Astrocyte (in vitro differentiated cells and primary cell): ENCODE measurements at regions not wholly inside any gene's neighbourhood (a gene's known extent, or its start where the extent isn't known, plus 50 kb on each side); places are given as distances from the start of the nearest gene placed in this dataset.

ENCODE experiments used
- DNase-seq: peaks from one replicate; pipeline ENCODE4 v3.0.0-alpha.2; 2010; ENCODE audit warnings: low read depth
- FAIRE-seq: peaks from 2 replicates; lab custom pipeline; 2011; peaks lifted over from hg19 to GRCh38; lab: Jason Lieb, UNC
- H2AFZ ChIP-seq: 2 replicates; pipeline ENCODE4 v1.6.0; 2012; ENCODE audit warnings: low read depth, low read length, inconsistent platforms
- H3K27ac ChIP-seq: 2 replicates; pipeline ENCODE4 v1.5.1; 2011; ENCODE audit warnings: low read depth, low read length, inconsistent platforms
- H3K27me3 ChIP-seq: 2 replicates; pipeline ENCODE4 v1.6.0; 2011; ENCODE audit warnings: low read length, inconsistent platforms; ENCODE audit not compliant: insufficient read depth
- H3K36me3 ChIP-seq: 2 replicates; pipeline ENCODE4 v1.5.1; 2011; ENCODE audit warnings: low read length, inconsistent platforms; ENCODE audit not compliant: insufficient read depth
- H3K4me1 ChIP-seq: 2 replicates; pipeline ENCODE4 v1.5.1; 2011; ENCODE audit warnings: low read length, inconsistent platforms; ENCODE audit not compliant: insufficient read depth
- H3K4me2 ChIP-seq: 2 replicates; pipeline ENCODE4 v1.6.0; 2012; ENCODE audit warnings: low read length, inconsistent platforms
- H3K4me3 ChIP-seq: 2 replicates; pipeline ENCODE4 v1.5.1; 2011; ENCODE audit warnings: low read depth, mild to moderate bottlenecking, low read length, inconsistent platforms; ENCODE audit not compliant: insufficient read depth
- H3K79me2 ChIP-seq: 2 replicates; pipeline ENCODE4 v1.6.0; 2012; ENCODE audit warnings: mild to moderate bottlenecking, low read length, inconsistent platforms; ENCODE audit not compliant: insufficient read depth
- H3K9ac ChIP-seq: 2 replicates; pipeline ENCODE4 v1.6.0; 2012; ENCODE audit warnings: mild to moderate bottlenecking, low read length, inconsistent platforms
- H3K9me3 ChIP-seq: 2 replicates; pipeline ENCODE4 v1.5.1; 2012; ENCODE audit warnings: low read depth, mild to moderate bottlenecking, low read length, inconsistent platforms; ENCODE audit not compliant: insufficient read depth
- H4K20me1 ChIP-seq: 2 replicates; pipeline ENCODE4 v1.6.0; 2012; ENCODE audit warnings: low read length, inconsistent platforms; ENCODE audit not compliant: insufficient read depth
- H3K27ac Mint-ChIP-seq: one replicate; pipeline ENCODE4 v1.8.0; 2021; ENCODE audit warnings: mild to moderate bottlenecking, mixed read lengths; ENCODE audit not compliant: unreplicated experiment
- H3K27me3 Mint-ChIP-seq: one replicate; pipeline ENCODE4 v1.8.0; 2021; ENCODE audit warnings: low read depth, mixed read lengths; ENCODE audit not compliant: unreplicated experiment
- H3K36me3 Mint-ChIP-seq: one replicate; pipeline ENCODE4 v1.8.0; 2021; ENCODE audit warnings: low read depth, mixed read lengths; ENCODE audit not compliant: unreplicated experiment
- H3K4me1 Mint-ChIP-seq: one replicate; pipeline ENCODE4 v1.8.0; 2021; ENCODE audit warnings: low read depth, mixed read lengths; ENCODE audit not compliant: unreplicated experiment
- H3K4me3 Mint-ChIP-seq: one replicate; pipeline ENCODE4 v1.8.0; 2021; ENCODE audit warnings: mild to moderate bottlenecking, moderate library complexity, mixed read lengths; ENCODE audit not compliant: unreplicated experiment
- H3K9me3 Mint-ChIP-seq: one replicate; pipeline ENCODE4 v1.8.0; 2021; ENCODE audit warnings: mild to moderate bottlenecking, mixed read lengths; ENCODE audit not compliant: unreplicated experiment
- EZH2 ChIP-seq: IDR thresholded peaks from 2 replicates; pipeline ENCODE4 v1.6.1; 2012; ENCODE audit warnings: mild to moderate bottlenecking, low read length, inconsistent platforms; ENCODE audit not compliant: insufficient read depth
- TF ChIP-seq, protein P1 (sequence below): IDR thresholded peaks from 2 replicates; pipeline ENCODE4 v1.5.1; 2011; ENCODE audit warnings: low read depth, mild to moderate bottlenecking, inconsistent platforms, low read length, moderate library complexity; ENCODE audit not compliant: insufficient read depth

GRCh38 chr6:67766057-67766456 lies 869.0 kb upstream of the ADGRB3 start:
- H3K27me3 Mint-ChIP-seq = no peaks in the 10 kb centered on the region
- TF ChIP-seq, protein P1, sequence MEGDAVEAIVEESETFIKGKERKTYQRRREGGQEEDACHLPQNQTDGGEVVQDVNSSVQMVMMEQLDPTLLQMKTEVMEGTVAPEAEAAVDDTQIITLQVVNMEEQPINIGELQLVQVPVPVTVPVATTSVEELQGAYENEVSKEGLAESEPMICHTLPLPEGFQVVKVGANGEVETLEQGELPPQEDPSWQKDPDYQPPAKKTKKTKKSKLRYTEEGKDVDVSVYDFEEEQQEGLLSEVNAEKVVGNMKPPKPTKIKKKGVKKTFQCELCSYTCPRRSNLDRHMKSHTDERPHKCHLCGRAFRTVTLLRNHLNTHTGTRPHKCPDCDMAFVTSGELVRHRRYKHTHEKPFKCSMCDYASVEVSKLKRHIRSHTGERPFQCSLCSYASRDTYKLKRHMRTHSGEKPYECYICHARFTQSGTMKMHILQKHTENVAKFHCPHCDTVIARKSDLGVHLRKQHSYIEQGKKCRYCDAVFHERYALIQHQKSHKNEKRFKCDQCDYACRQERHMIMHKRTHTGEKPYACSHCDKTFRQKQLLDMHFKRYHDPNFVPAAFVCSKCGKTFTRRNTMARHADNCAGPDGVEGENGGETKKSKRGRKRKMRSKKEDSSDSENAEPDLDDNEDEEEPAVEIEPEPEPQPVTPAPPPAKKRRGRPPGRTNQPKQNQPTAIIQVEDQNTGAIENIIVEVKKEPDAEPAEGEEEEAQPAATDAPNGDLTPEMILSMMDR = no peak
- no peak for TF ChIP-seq EZH2
- Histone ChIP-seq H4K20me1 (no peaks in the 10 kb centered on the region), H2AFZ (no peak overlapping the region), H3K79me2 (no peaks in the 10 kb centered on the region), H3K36me3 (no peaks in the 10 kb centered on the region), H3K9ac (no peak overlapping the region), H3K27ac (no peak overlapping the region), H3K9me3 (no peaks in the 10 kb centered on the region), H3K4me3 (no peak overlapping the region), H3K4me1 (no peaks in the 10 kb centered on the region), H3K27me3 (no peaks in the 10 kb centered on the region), H3K4me2 (no peak overlapping the region)
- H3K4me1 Mint-ChIP-seq = no peaks in the 10 kb centered on the region
- H3K9me3 Mint-ChIP-seq = no peaks in the 10 kb centered on the region
- no peak overlapping the region for H3K27ac Mint-ChIP-seq
- DNase-seq (peak; percentile 86), FAIRE-seq (no peak)
- no peaks in the 10 kb centered on the region for H3K36me3 Mint-ChIP-seq
- H3K4me3 Mint-ChIP-seq = no peak overlapping the region

GRCh38 chr6:67759001-67759400 lies 876.1 kb upstream of the ADGRB3 start:
- no peak for FAIRE-seq

DNA sequence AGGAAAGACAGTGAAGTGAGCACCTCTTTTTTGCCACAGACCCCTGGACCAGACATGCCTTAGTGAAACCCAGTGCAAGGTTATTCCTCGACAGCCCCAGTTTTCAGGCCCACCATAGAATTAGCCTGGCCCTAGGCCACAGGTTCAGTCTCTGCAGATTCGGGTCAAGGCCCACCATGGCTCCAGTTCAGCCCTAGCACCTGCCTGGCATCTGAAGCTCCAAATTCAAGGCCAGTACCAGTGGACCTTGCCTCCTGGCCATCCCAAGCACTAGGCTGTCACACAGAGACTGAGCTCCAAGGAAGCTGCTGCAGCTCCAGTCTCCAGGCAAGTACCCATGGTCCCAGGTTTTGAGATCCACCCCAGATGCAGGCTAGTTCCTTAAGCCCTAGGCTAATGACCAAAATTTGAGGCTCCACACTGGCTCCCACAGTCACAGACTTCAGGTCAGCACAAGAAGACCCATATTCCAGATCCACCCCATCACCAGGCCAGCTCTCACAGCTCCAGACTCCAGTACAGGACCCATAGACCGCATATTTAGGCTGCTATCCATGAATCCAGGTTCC lies 877.5 kb upstream of the ADGRB3 start:
- no peak overlapping the region for H3K27ac ChIP-seq
- Mint-ChIP-seq H3K27me3 (no peaks in the 10 kb centered on the region), H3K4me1 (no peaks in the 10 kb centered on the region), H3K27ac (no peak overlapping the region), H3K36me3 (no peaks in the 10 kb centered on the region), H3K4me3 (no peak overlapping the region), H3K9me3 (no peaks in the 10 kb centered on the region)
- DNase-seq = no peak
- no peak overlapping the region for H3K9ac ChIP-seq
- H3K79me2 ChIP-seq = no peaks in the 10 kb centered on the region
- H3K27me3 ChIP-seq = no peaks in the 10 kb centered on the region
- no peaks in the 10 kb centered on the region for H3K9me3 ChIP-seq
- TF ChIP-seq, protein P1 = no peak
- TF ChIP-seq EZH2 = no peak
- H4K20me1 ChIP-seq = no peaks in the 10 kb centered on the region
- no peak overlapping the region for H3K4me3 ChIP-seq
- H2AFZ ChIP-seq = no peak overlapping the region
- FAIRE-seq = no peak
- no peak overlapping the region for H3K4me2 ChIP-seq
- H3K4me1 ChIP-seq = no peaks in the 10 kb centered on the region
- H3K36me3 ChIP-seq = no peaks in the 10 kb centered on the region

More at GRCh38 chr6:67759001-67759400, 876.1 kb upstream of the ADGRB3 start:
- H3K27me3 ChIP-seq = no peaks in the 10 kb centered on the region
- H3K27me3 Mint-ChIP-seq = no peaks in the 10 kb centered on the region
- no peak overlapping the region for H3K4me2 ChIP-seq
- H3K27ac ChIP-seq = no peak overlapping the region
- H3K4me1 ChIP-seq = no peaks in the 10 kb centered on the region
- H4K20me1 ChIP-seq = no peaks in the 10 kb centered on the region
- no peak overlapping the region for H3K27ac Mint-ChIP-seq
- H2AFZ ChIP-seq = no peak overlapping the region
- H3K36me3 ChIP-seq = no peaks in the 10 kb centered on the region
- no peaks in the 10 kb centered on the region for H3K9me3 Mint-ChIP-seq
- TF ChIP-seq, protein P1 = no peak
- TF ChIP-seq EZH2 = no peak
- H3K4me1 Mint-ChIP-seq = no peaks in the 10 kb centered on the region
- DNase-seq = no peak
- H3K4me3 ChIP-seq = no peak overlapping the region
- no peaks in the 10 kb centered on the region for H3K9me3 ChIP-seq
- no peak overlapping the region for H3K4me3 Mint-ChIP-seq
- no peaks in the 10 kb centered on the region for H3K36me3 Mint-ChIP-seq
- H3K9ac ChIP-seq = no peak overlapping the region
- H3K79me2 ChIP-seq = no peaks in the 10 kb centered on the region
